ENCODE measurements at regions not wholly inside any gene's neighbourhood (a gene's known extent, or its start where the extent isn't known, plus 50 kb on each side); places are given as distances from the start of the nearest gene placed in this dataset.
"Not testable (repeated sequence)": the region's sequence is repeated elsewhere in the genome, so short reads cannot be mapped to it uniquely, and the experiment has no call there.

GRCh38 chr4:126647756-126648397 is 984.9 kb upstream of the INTU start:
- Mint-ChIP-seq H3K36me3 (no peaks in the 10 kb centered on the region), H3K4me1 (no peaks in the 10 kb centered on the region), H3K9me3 (peaks cover 0 to 1% (median 0%) of the 10 kb centered on the region in 7 donors), H3K27ac (no peak overlapping the region), H3K4me3 (no peak overlapping the region), H3K27me3 (no peaks in the 10 kb centered on the region)
- no peak for DNase-seq
- ATAC-seq (ENCODE audit: low read depth in 2 of 2), result no peak

- ATAC-seq (ENCODE audit: low read depth in 2 of 2) (no peak), DNase-seq (no peak)
- H3K27me3 Mint-ChIP-seq, result no peaks in the 10 kb centered on the region
- H3K4me3 Mint-ChIP-seq, result no peak overlapping the region
- no peaks in the 10 kb centered on the region for H3K36me3 Mint-ChIP-seq
- H3K9me3 Mint-ChIP-seq, result peaks cover 0 to 2% (median 0%) of the 10 kb centered on the region in 7 donors
- H3K4me1 Mint-ChIP-seq, result no peaks in the 10 kb centered on the region
- no peak overlapping the region for H3K27ac Mint-ChIP-seq
Measured at GRCh38 chr4:126658411-126658810, 974.3 kb upstream of the INTU start.

- H3K27ac Mint-ChIP-seq, result peak overlapping the region in 1 of 6 donors; percentile 87
- no peak for DNase-seq
- ATAC-seq (ENCODE audit: low read depth in 2 of 2), result no peak
- H3K4me3 Mint-ChIP-seq, result no peak overlapping the region
- H3K4me1 Mint-ChIP-seq, result no peaks in the 10 kb centered on the region
- H3K9me3 Mint-ChIP-seq, result no peaks in the 10 kb centered on the region
- H3K36me3 Mint-ChIP-seq, result no peaks in the 10 kb centered on the region
- no peaks in the 10 kb centered on the region for H3K27me3 Mint-ChIP-seq
Measured at GRCh38 chr4:126661194-126661593, 971.6 kb upstream of the INTU start.

GRCh38 chr4:126664839-126665238 is 967.9 kb upstream of the INTU start:
- Mint-ChIP-seq H3K4me1 (no peaks in the 10 kb centered on the region), H3K27ac (no peak overlapping the region), H3K27me3 (no peaks in the 10 kb centered on the region), H3K9me3 (peaks cover 0 to 6% (median 0%) of the 10 kb centered on the region in 7 donors), H3K36me3 (no peaks in the 10 kb centered on the region), H3K4me3 (no peak overlapping the region)
- DNase-seq (no peak), ATAC-seq (ENCODE audit: low read depth in 2 of 2) (no peak)

GRCh38 chr4:126670038-126670437 is 962.7 kb upstream of the INTU start:
- H3K4me3 Mint-ChIP-seq, result not testable (repeated sequence)

GRCh38 chr4:126678618-126679017 is 954.1 kb upstream of the INTU start:
- ATAC-seq (ENCODE audit: low read depth in 2 of 2) (no peak), DNase-seq (no peak)
- H3K4me1 Mint-ChIP-seq, result no peaks in the 10 kb centered on the region
- H3K27me3 Mint-ChIP-seq, result no peaks in the 10 kb centered on the region
- peaks cover 0 to 5% (median 0%) of the 10 kb centered on the region in 7 donors for H3K9me3 Mint-ChIP-seq
- H3K4me3 Mint-ChIP-seq, result no peak overlapping the region
- H3K27ac Mint-ChIP-seq, result no peak overlapping the region
- H3K36me3 Mint-ChIP-seq, result no peaks in the 10 kb centered on the region

More at GRCh38 chr4:126670038-126670437, 962.7 kb upstream of the INTU start:
- peaks cover 0 to 10% (median 4%) of the 10 kb centered on the region in 7 donors for H3K9me3 Mint-ChIP-seq
- H3K36me3 Mint-ChIP-seq; H3K4me1 Mint-ChIP-seq; H3K27ac Mint-ChIP-seq; DNase-seq; H3K27me3 Mint-ChIP-seq; ATAC-seq (ENCODE audit: low read depth in 2 of 2): not testable (repeated sequence)

GRCh38 chr4:126679303-126679702 is 953.5 kb upstream of the INTU start:
- ATAC-seq (ENCODE audit: low read depth in 2 of 2), result no peak
- Mint-ChIP-seq H3K27ac (no peak overlapping the region), H3K4me3 (no peak overlapping the region)

GRCh38 chr4:126682250-126682649 is 950.5 kb upstream of the INTU start:
- DNase-seq, result no peak
- Mint-ChIP-seq H3K27ac (no peak overlapping the region), H3K27me3 (no peaks in the 10 kb centered on the region), H3K9me3 (no peaks in the 10 kb centered on the region), H3K4me1 (no peaks in the 10 kb centered on the region), H3K4me3 (no peak overlapping the region), H3K36me3 (no peaks in the 10 kb centered on the region)
- no peak for ATAC-seq (ENCODE audit: low read depth in 2 of 2)

More at GRCh38 chr4:126679303-126679702, 953.5 kb upstream of the INTU start:
- no peaks in the 10 kb centered on the region for H3K27me3 Mint-ChIP-seq
- H3K4me1 Mint-ChIP-seq, result no peaks in the 10 kb centered on the region
- DNase-seq, result no peak
- no peaks in the 10 kb centered on the region for H3K36me3 Mint-ChIP-seq
- peaks cover 0 to 1% (median 0%) of the 10 kb centered on the region in 7 donors for H3K9me3 Mint-ChIP-seq

GRCh38 chr4:126686491-126686890 is 946.3 kb upstream of the INTU start:
- H3K4me3 Mint-ChIP-seq, result no peak overlapping the region
- no peaks in the 10 kb centered on the region for H3K36me3 Mint-ChIP-seq
- no peaks in the 10 kb centered on the region for H3K27me3 Mint-ChIP-seq
- no peak for ATAC-seq (ENCODE audit: low read depth in 2 of 2)
- H3K4me1 Mint-ChIP-seq, result no peaks in the 10 kb centered on the region
- no peaks in the 10 kb centered on the region for H3K9me3 Mint-ChIP-seq
- no peak for DNase-seq
- H3K27ac Mint-ChIP-seq, result no peak overlapping the region

- H3K4me3 Mint-ChIP-seq, result no peak overlapping the region
- H3K4me1 Mint-ChIP-seq, result no peaks in the 10 kb centered on the region
- H3K36me3 Mint-ChIP-seq, result no peaks in the 10 kb centered on the region
- ATAC-seq (ENCODE audit: low read depth in 2 of 2) (no peak), DNase-seq (no peak)
- no peak overlapping the region for H3K27ac Mint-ChIP-seq
- no peaks in the 10 kb centered on the region for H3K9me3 Mint-ChIP-seq
- no peaks in the 10 kb centered on the region for H3K27me3 Mint-ChIP-seq
Measured at GRCh38 chr4:126687655-126688358, 945.0 kb upstream of the INTU start.

GRCh38 chr4:126691797-126692196 is 941.0 kb upstream of the INTU start:
- no peaks in the 10 kb centered on the region for H3K36me3 Mint-ChIP-seq
- no peaks in the 10 kb centered on the region for H3K9me3 Mint-ChIP-seq
- no peak overlapping the region for H3K4me3 Mint-ChIP-seq
- H3K27ac Mint-ChIP-seq, result no peak overlapping the region
- DNase-seq (no peak), ATAC-seq (ENCODE audit: low read depth in 2 of 2) (no peak)
- H3K4me1 Mint-ChIP-seq, result no peaks in the 10 kb centered on the region
- no peaks in the 10 kb centered on the region for H3K27me3 Mint-ChIP-seq

- no peaks in the 10 kb centered on the region for H3K27me3 Mint-ChIP-seq
- peaks cover 0 to 4% (median 0%) of the 10 kb centered on the region in 7 donors for H3K9me3 Mint-ChIP-seq
- DNase-seq, result no peak
- no peak overlapping the region for H3K4me3 Mint-ChIP-seq
- H3K27ac Mint-ChIP-seq, result no peak overlapping the region
- no peaks in the 10 kb centered on the region for H3K36me3 Mint-ChIP-seq
- ATAC-seq (ENCODE audit: low read depth in 2 of 2), result no peak
- no peaks in the 10 kb centered on the region for H3K4me1 Mint-ChIP-seq
Measured at GRCh38 chr4:126697748-126698147, 935.0 kb upstream of the INTU start.

- H3K27ac Mint-ChIP-seq, result no peak overlapping the region
- no peaks in the 10 kb centered on the region for H3K27me3 Mint-ChIP-seq
- H3K36me3 Mint-ChIP-seq, result no peaks in the 10 kb centered on the region
- ATAC-seq (ENCODE audit: low read depth in 2 of 2) (no peak), DNase-seq (no peak)
- peaks cover 0 to 4% (median 0%) of the 10 kb centered on the region in 7 donors for H3K9me3 Mint-ChIP-seq
- H3K4me3 Mint-ChIP-seq, result no peak overlapping the region
- H3K4me1 Mint-ChIP-seq, result no peaks in the 10 kb centered on the region
Measured at GRCh38 chr4:126698224-126698623, 934.5 kb upstream of the INTU start.

- H3K4me1 Mint-ChIP-seq, result no peaks in the 10 kb centered on the region
- no peak overlapping the region for H3K27ac Mint-ChIP-seq
- DNase-seq, result no peak
- peaks cover 0 to 7% (median 0%) of the 10 kb centered on the region in 7 donors for H3K9me3 Mint-ChIP-seq
- H3K27me3 Mint-ChIP-seq, result no peaks in the 10 kb centered on the region
- no peak overlapping the region for H3K4me3 Mint-ChIP-seq
- H3K36me3 Mint-ChIP-seq, result no peaks in the 10 kb centered on the region
- no peak for ATAC-seq (ENCODE audit: low read depth in 2 of 2)
Measured at GRCh38 chr4:126701756-126702155, 931.0 kb upstream of the INTU start.
